ENCODE measurements at regions not wholly inside any gene's neighbourhood (a gene's known extent, or its start where the extent isn't known, plus 50 kb on each side); places are given as distances from the start of the nearest gene placed in this dataset.
"Not testable (repeated sequence)": the region's sequence is repeated elsewhere in the genome, so short reads cannot be mapped to it uniquely, and the experiment has no call there.

DNA sequence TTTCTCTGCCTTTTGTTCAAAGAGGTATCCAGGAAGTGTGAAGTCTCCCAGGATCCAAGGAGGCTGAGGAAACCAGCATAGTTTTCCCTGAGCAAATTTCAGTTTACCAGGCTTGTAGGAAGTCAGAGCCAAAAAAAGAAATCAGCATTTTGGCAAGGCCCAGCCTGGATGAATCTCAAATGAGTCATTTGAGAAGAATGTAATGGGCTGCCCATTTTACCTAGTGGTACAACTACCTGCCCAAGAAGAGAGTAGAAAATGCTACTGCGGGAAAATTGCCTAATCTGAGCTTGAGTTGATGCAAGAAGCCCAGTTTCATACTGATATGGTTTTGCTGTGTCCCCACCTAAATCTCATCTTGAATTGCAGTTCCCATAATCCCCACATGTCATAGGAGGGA lies 284.1 kb upstream of the ZNF507 start:
- no peak for DNase-seq

DNA sequence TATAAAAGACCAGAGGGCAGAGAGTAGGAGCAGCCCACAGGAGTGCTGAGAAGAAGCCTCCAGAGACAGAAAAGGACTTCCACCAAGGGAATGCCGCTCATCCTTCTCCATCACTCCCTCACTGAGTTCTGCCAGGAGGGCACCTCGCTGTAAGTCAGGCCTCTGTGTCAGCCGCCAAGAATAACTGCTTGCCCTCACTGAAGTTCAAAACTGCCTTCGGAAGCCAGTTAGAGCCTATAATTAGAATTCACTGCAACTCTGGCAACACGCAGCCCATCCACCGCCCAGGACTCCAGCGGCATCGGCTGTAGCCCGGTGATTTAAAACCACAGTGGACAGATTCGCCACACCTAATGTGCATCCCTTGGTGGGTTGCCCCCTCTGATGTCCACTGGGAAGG lies 281.8 kb upstream of the ZNF507 start:
- no peak for DNase-seq

DNA sequence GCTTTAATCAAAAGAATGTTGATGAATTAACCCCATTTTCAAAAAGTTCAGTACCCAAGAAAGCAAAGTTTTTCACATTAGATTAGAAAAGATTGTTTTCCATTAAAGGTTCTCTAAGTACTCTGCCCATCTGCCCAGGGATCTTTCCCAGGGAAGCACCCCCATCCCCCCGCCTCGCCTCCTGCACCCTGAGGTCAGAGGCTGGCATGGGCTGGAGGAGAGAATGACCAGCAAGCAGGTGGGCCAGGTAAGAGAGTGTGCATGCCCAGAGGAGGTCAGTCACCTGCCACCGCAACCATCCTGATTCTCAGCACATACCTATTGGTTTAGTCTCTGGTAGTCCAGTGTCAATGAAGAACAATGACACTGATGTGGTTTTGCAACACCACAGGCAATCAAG lies 279.4 kb upstream of the ZNF507 start:
- no peak for DNase-seq

- DNase-seq: no peak
Observed at GRCh38 chr19:32067685-32068084, 277.7 kb upstream of the ZNF507 start.

GRCh38 chr19:32068793-32069192 lies 276.6 kb upstream of the ZNF507 start:
- no peak for DNase-seq

- DNase-seq: no peak
Observed at GRCh38 chr19:32070101-32070500, 275.3 kb upstream of the ZNF507 start.

GRCh38 chr19:32082028-32082427 lies 263.4 kb upstream of the ZNF507 start:
- DNase-seq: no peak

- not testable (repeated sequence) for DNase-seq
Observed at GRCh38 chr19:32084756-32085363, 260.6 kb upstream of the ZNF507 start.

GRCh38 chr19:32091241-32091640 lies 254.2 kb upstream of the ZNF507 start:
- DNase-seq: no peak

DNA sequence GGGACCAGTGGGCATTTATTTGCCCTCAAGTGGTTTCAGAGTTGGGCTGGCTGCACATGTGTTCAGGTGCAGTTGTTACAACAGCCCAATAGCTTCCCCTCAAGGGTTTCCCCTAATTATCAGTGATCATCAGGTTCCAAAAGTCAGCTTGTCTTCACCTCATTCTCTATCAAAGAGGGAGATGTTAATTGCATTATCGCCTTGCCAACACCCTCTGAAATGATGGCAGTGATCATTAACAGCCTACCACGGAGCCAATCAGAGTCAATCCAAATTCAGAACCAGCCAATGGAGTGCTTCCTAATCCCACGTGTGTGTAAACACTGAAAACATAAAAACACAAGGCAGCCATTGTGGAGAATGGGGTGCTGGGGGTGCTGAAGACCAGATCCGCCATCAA lies 248.4 kb upstream of the ZNF507 start:
- DNase-seq: no peak

- DNase-seq: no peak
Observed at GRCh38 chr19:32097620-32098019, 247.8 kb upstream of the ZNF507 start.

- no peak for DNase-seq
Observed at GRCh38 chr19:32098968-32099367, 246.4 kb upstream of the ZNF507 start.

GRCh38 chr19:32101206-32101605 lies 244.2 kb upstream of the ZNF507 start:
- no peak for DNase-seq

DNA sequence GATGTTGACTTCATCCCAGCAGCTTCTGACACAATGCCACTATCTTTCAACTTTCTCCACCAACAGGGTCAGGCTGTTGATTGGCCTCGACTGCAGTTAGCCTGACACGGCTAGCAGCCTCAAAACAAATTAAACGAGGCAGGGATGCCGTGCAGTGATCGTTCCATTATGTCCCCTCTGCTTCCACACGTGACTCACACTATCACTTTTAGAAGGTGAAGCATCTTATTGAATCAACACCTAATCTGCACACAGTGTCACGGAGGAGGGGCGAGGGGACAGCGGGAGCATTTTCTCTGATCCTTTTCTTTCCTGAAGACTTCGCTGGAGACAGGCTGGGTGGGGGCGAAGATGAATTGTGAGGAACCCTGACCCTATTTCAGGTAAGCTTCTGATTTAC lies 241.9 kb upstream of the ZNF507 start:
- no peak for DNase-seq

DNA sequence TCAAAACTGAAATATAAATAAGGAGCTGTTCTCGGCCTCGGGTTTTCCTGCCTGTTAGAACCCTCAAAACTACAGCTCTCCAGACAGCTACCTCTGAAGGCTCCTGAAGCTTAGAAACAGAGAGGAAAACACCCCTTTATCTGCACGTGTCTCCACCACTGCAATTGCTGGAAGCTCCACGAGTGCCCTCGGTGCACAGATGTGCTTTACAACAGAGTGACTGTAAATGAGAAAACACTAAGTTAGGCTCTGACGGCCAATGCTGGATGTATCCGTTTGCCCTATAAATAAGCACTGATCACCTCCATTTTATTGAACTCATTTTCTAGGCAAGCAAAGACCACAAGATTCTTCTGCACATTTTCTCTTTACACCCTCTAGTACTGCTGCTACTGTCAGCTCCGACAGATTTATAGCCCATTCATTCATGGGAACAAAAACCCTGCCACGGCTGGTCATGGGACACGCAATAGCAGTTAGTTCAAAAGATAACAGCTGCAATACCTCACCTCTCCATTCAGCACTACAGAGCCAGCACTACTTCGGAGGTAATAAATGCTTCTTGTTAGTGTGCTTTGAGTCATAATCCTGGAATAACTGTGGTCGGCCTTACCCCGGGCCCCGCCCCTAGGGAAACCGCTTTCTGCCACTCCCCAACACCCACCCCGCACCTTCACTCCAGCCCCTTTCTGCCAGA lies 241.1 kb upstream of the ZNF507 start:
- DNase-seq: no peak

DNA sequence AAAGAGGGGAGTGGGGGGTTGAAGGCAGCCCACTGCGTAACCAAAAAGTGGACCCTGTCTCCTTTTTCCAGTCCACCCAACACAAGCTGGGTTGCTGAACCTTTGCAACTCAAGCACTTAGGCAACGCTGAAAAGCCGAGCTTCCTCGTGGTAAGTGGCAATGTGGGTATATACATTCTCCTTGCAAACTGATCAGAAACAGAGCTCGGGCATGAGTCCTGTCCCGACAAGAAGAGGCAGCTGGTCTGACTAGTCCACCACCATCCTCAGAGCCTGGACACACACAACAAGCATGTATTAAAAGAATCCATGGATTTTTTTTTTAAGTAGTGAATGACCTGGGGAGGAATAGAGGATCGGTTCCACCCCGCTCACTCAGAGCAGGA lies 240.6 kb upstream of the ZNF507 start:
- DNase-seq: no peak

- DNase-seq: no peak
Observed at GRCh38 chr19:32105527-32106310, 239.7 kb upstream of the ZNF507 start.

GRCh38 chr19:32122258-32122657 lies 223.2 kb upstream of the ZNF507 start:
- DNase-seq: no peak

GRCh38 chr19:32123355-32123940 lies 222.0 kb upstream of the ZNF507 start:
- no peak for DNase-seq

- no peak for DNase-seq
Observed at GRCh38 chr19:32124585-32124984, 220.8 kb upstream of the ZNF507 start.

GRCh38 chr19:32129141-32129540 lies 216.3 kb upstream of the ZNF507 start:
- no peak for DNase-seq

DNA sequence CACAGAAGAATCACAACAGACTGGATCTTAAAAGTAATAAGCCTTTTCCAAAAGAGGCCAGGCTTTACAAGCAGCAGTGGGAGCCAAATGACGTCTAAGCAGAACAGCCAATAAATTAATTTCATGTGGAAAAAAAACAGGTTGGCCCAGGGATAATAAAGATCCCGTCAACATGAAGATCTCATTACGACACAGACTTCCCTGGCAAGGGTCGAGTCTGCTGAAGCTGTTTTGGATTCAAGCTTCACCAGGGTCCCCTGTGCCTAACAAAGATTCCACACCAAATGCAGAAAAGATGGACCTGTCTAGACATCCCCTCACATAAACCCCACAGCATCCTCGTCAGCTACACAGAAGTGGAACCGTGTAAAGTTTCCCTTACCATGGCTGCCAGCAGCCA lies 215.1 kb upstream of the ZNF507 start:
- no peak for DNase-seq

- DNase-seq: no peak
Observed at GRCh38 chr19:32131005-32131404, 214.4 kb upstream of the ZNF507 start.

- no peak for DNase-seq
Observed at GRCh38 chr19:32138416-32138815, 207.0 kb upstream of the ZNF507 start.
